Colon (tissue), 2 donors: ENCODE measurements at regions not wholly inside any gene's neighbourhood (a gene's known extent, or its start where the extent isn't known, plus 50 kb on each side); places are given as distances from the start of the nearest gene placed in this dataset.
"Not testable (repeated sequence)": the region's sequence is repeated elsewhere in the genome, so short reads cannot be mapped to it uniquely, and the experiment has no call there.

Experiments
- FAIRE-seq: peaks from 2 replicates; lab custom pipeline; 2012; peaks lifted over from hg19 to GRCh38; lab: Jason Lieb, UNC
- donor health status: control.
- donor health status: control.

- FAIRE-seq, result not testable (repeated sequence)
Observed at GRCh38 chr1:78203410-78203982, 157.7 kb downstream of the GIPC2 start.

GRCh38 chr1:78210175-78210574 lies 164.4 kb downstream of the GIPC2 start:
- FAIRE-seq, result no peak

- no peak for FAIRE-seq
Observed at GRCh38 chr1:78211483-78212092, 165.8 kb downstream of the GIPC2 start.

- no peak for FAIRE-seq
Observed at GRCh38 chr1:78214334-78214733, 168.6 kb downstream of the GIPC2 start.

- FAIRE-seq, result no peak
Observed at GRCh38 chr1:78222225-78222959, 176.6 kb downstream of the GIPC2 start.

GRCh38 chr1:78222960-78223358 lies 177.2 kb downstream of the GIPC2 start:
- FAIRE-seq, result no peak

- FAIRE-seq, result no peak
Observed at GRCh38 chr1:78223417-78224215, 177.8 kb downstream of the GIPC2 start.

GRCh38 chr1:78224246-78224785 lies 178.6 kb downstream of the GIPC2 start:
- no peak for FAIRE-seq

- FAIRE-seq, result no peak
Observed at GRCh38 chr1:78224861-78225552, 179.2 kb downstream of the GIPC2 start.

GRCh38 chr1:78226784-78227183 lies 181.0 kb downstream of the GIPC2 start:
- no peak for FAIRE-seq

GRCh38 chr1:78227705-78228635 lies 182.2 kb downstream of the GIPC2 start:
- FAIRE-seq, result no peak

- no peak for FAIRE-seq
Observed at GRCh38 chr1:78229344-78229743, 183.6 kb downstream of the GIPC2 start.

- no peak for FAIRE-seq
Observed at GRCh38 chr1:78231477-78231876, 185.7 kb downstream of the GIPC2 start.

- peak; percentile 88 for FAIRE-seq
Observed at GRCh38 chr1:78231894-78232293, 186.1 kb downstream of the GIPC2 start.

- FAIRE-seq, result no peak
Observed at GRCh38 chr1:78232630-78233029, 186.9 kb downstream of the GIPC2 start.

GRCh38 chr1:78234496-78234895 lies 188.7 kb downstream of the GIPC2 start:
- no peak for FAIRE-seq

GRCh38 chr1:78236716-78237115 lies 190.9 kb downstream of the GIPC2 start:
- no peak for FAIRE-seq

- FAIRE-seq, result no peak
Observed at GRCh38 chr1:78237364-78237916, 191.7 kb downstream of the GIPC2 start.

GRCh38 chr1:78240191-78240590 lies 194.4 kb downstream of the GIPC2 start:
- FAIRE-seq, result no peak

GRCh38 chr1:78240755-78241154 lies 195.0 kb downstream of the GIPC2 start:
- FAIRE-seq, result no peak
